B cell (primary cell): ENCODE measurements at regions not wholly inside any gene's neighbourhood (a gene's known extent, or its start where the extent isn't known, plus 50 kb on each side); places are given as distances from the start of the nearest gene placed in this dataset.

ENCODE experiments used
- ATAC-seq: fragments of 200-7000 bp; cut with Tn5 transposase; one replicate; pipeline ENCODE4 v1.10.0; 2021; ENCODE audit warnings: low read depth, mild to moderate bottlenecking, moderate number of reproducible peaks, moderate library complexity
- CTCF ChIA-PET: fragments of 350-600 bp; sonication (Branson Sonifier 250); formaldehyde crosslinking; loops from one replicate; lab custom pipeline; 2021; ENCODE audit warnings: antibody characterized with exemption, inconsistent platforms; lab: Charles Lee
- POLR2A ChIA-PET: fragments of 350-600 bp; sonication (Branson Sonifier 250); formaldehyde crosslinking; loops from one replicate; lab custom pipeline; 2021; ENCODE audit warnings: antibody characterized with exemption; lab: Charles Lee
- DNase-seq: peaks from one replicate; pipeline ENCODE4 v3.0.0; 2013
- H2AFZ ChIP-seq: 2 replicates; pipeline ENCODE4 v1.6.1; 2012; ENCODE audit warnings: mild to moderate bottlenecking, low read depth, low read length; ENCODE audit not compliant: insufficient read depth, poor library complexity, severe bottlenecking
- H3K27ac ChIP-seq, 2 donors: 1 replicate in 1 of 2; 2 replicates in 1 of 2; pipeline ENCODE4 v1.5.1; 2012 to 2013; ENCODE audit warnings: low read length in 2 of 2, mild to moderate bottlenecking in 2 of 2, moderate library complexity in 1 of 2
- H3K27me3 ChIP-seq, 4 experiments: fragments of 200-600 bp in 1 of 4; sonication (generic) in 1 of 4; replicated peaks in 1 of 4; 1 replicate in 2 of 4; 2 replicates in 2 of 4; pipeline versions ENCODE4 v1.6.1 to v1.7.0; 2013 to 2016; ENCODE audit warnings: low read length in 3 of 4, mild to moderate bottlenecking in 2 of 4, mixed read lengths in 1 of 4, moderate library complexity in 1 of 4; ENCODE audit not compliant: insufficient read depth in 4 of 4, control insufficient read depth in 3 of 4; ENCODE audit errors: control extremely low read depth in 1 of 4
- H3K36me3 ChIP-seq, 2 experiments: replicated peaks in 1 of 2; 1 replicate in 1 of 2; 2 replicates in 1 of 2; pipeline versions ENCODE4 v1.6.1 to v1.7.1; 2013; ENCODE audit warnings: low read length in 1 of 2; ENCODE audit not compliant: insufficient read depth in 2 of 2, control insufficient read depth in 1 of 2; ENCODE audit errors: control extremely low read depth in 1 of 2, extremely low read depth in 1 of 2
- H3K4me1 ChIP-seq, 2 donors: fragments of 200-600 bp in 1 of 2; sonication (generic) in 1 of 2; 1 replicate in 1 of 2; 2 replicates in 1 of 2; pipeline versions ENCODE4 v1.5.1 to v1.6.1; 2013 to 2017; ENCODE audit warnings: low read length in 2 of 2; ENCODE audit not compliant: control insufficient read depth in 2 of 2, insufficient read depth in 2 of 2
- H3K4me2 ChIP-seq: replicated peaks from 2 replicates; pipeline ENCODE3; 2012; ENCODE audit warnings: mild to moderate bottlenecking, low read depth, low read length; ENCODE audit not compliant: poor library complexity, severe bottlenecking
- H3K4me3 ChIP-seq, 5 experiments: fragments of 200-600 bp in 1 of 5; sonication (generic) in 1 of 5; 1 replicate in 3 of 5; 2 replicates in 2 of 5; pipeline versions ENCODE4 v1.5.1 to v1.7.0; 2011 to 2016; ENCODE audit warnings: low read length in 4 of 5, mild to moderate bottlenecking in 4 of 5, low read depth in 2 of 5, control low read depth in 1 of 5, moderate library complexity in 1 of 5; ENCODE audit not compliant: insufficient read depth in 1 of 5; ENCODE audit errors: control extremely low read depth in 1 of 5, extremely low read depth in 1 of 5
- H3K79me2 ChIP-seq: fragments of 200-600 bp; sonication (generic); one replicate; pipeline ENCODE4 v1.6.0; 2016; ENCODE audit warnings: low read length; ENCODE audit not compliant: control insufficient read depth, insufficient read depth
- H3K9ac ChIP-seq: fragments of 200-600 bp; sonication (generic); 2 replicates; pipeline ENCODE4 v1.6.1; 2017; ENCODE audit warnings: mild to moderate bottlenecking, low read length, moderate library complexity
- H3K9me3 ChIP-seq, 3 donors: one replicate each; pipeline versions ENCODE4 v1.6.1 to v1.7.1; 2013; ENCODE audit warnings: low read length in 2 of 3; ENCODE audit not compliant: control insufficient read depth in 2 of 3, insufficient read depth in 1 of 3; ENCODE audit errors: control extremely low read depth in 1 of 3
- H4K20me1 ChIP-seq: 2 replicates; pipeline ENCODE4 v1.6.0; 2012; ENCODE audit warnings: mild to moderate bottlenecking, low read length; ENCODE audit not compliant: insufficient read depth, control insufficient read depth, poor library complexity, severe bottlenecking
- H3K27ac Mint-ChIP-seq: one replicate; pipeline ENCODE4 v1.8.0; 2021; ENCODE audit warnings: mixed read lengths
- H3K27me3 Mint-ChIP-seq: one replicate; pipeline ENCODE4 v1.8.0; 2021; ENCODE audit warnings: mixed read lengths
- H3K4me1 Mint-ChIP-seq: one replicate; pipeline ENCODE4 v1.8.0; 2021; ENCODE audit warnings: mixed read lengths
- H3K4me3 Mint-ChIP-seq: one replicate; pipeline ENCODE4 v1.8.0; 2021; ENCODE audit warnings: mixed read lengths
- H3K9me3 Mint-ChIP-seq: one replicate; pipeline ENCODE4 v1.8.0; 2022; ENCODE audit warnings: mixed read lengths; ENCODE audit not compliant: insufficient read depth
- EZH2 ChIP-seq: IDR thresholded peaks from 2 replicates; pipeline ENCODE4 v1.6.1; 2012; ENCODE audit warnings: borderline replicate concordance, low read depth, mild to moderate bottlenecking, moderate library complexity, low read length; ENCODE audit not compliant: insufficient read depth, poor library complexity, severe bottlenecking
- WGBS: methylation state at CpG from one replicate; pipeline ENCODE4 v1.1.5; 2013; ENCODE audit warnings: missing lambda C conversion rate; ENCODE audit not compliant: insufficient coverage; 5-methylcytosine and 5-hydroxymethylcytosine counted together
- intact Hi-C: fragments of 100-400 bp; cut with micrococcal nuclease; formaldehyde crosslinking; loops from one replicate; pipeline ENCODE4 v1.10.0; 2022
- TF ChIP-seq, protein P1 (sequence below): fragments of 200-600 bp; IDR thresholded peaks from one replicate; pipeline ENCODE4 v1.8.0; 2022; ENCODE audit warnings: antibody characterized with exemption, mild to moderate bottlenecking

DNA sequence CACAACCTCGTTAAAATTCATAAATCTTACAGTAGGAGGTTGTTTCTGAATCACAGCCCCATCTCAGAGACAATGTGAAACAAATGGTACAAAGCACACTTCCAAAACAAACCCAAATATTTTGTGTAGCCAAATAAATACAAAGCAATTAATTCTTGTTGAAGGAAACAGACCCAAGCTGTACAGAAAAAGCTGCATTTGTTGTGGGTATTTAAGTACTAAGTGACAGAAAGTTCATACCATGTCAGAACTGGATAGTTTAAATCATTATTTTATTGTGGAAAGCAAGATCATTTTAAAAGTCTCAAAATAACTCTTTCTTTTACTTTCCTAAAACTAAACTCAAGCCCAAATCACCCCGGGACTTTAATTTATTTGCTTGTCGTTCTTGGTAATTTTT is 570.7 kb downstream of the ELAVL2 start:
- H3K4me1 ChIP-seq, result no peaks in the 10 kb centered on the region
- no peaks in the 10 kb centered on the region for H3K79me2 ChIP-seq
- ChIA-PET POLR2A (no interaction called here), CTCF (no interaction called here)
- ATAC-seq (no peak), DNase-seq (no peak)
- no peak overlapping the region for H3K9ac ChIP-seq
- Mint-ChIP-seq H3K9me3 (no peaks in the 10 kb centered on the region), H3K4me1 (no peaks in the 10 kb centered on the region), H3K27ac (no peak overlapping the region), H3K4me3 (no peak overlapping the region), H3K27me3 (no peaks in the 10 kb centered on the region)
- H4K20me1 ChIP-seq, result no peaks in the 10 kb centered on the region
- no peaks in the 10 kb centered on the region for H3K36me3 ChIP-seq
- no peak overlapping the region for H3K27ac ChIP-seq
- no peaks in the 10 kb centered on the region for H3K9me3 ChIP-seq
- no peak overlapping the region for H3K4me3 ChIP-seq
- H3K27me3 ChIP-seq, result no peaks in the 10 kb centered on the region
- intact Hi-C loops, result no loop called here
- no CpG with 5 or more reads among the region's 3 CpGs for WGBS
- no peak overlapping the region for H2AFZ ChIP-seq
- TF ChIP-seq, protein P1, sequence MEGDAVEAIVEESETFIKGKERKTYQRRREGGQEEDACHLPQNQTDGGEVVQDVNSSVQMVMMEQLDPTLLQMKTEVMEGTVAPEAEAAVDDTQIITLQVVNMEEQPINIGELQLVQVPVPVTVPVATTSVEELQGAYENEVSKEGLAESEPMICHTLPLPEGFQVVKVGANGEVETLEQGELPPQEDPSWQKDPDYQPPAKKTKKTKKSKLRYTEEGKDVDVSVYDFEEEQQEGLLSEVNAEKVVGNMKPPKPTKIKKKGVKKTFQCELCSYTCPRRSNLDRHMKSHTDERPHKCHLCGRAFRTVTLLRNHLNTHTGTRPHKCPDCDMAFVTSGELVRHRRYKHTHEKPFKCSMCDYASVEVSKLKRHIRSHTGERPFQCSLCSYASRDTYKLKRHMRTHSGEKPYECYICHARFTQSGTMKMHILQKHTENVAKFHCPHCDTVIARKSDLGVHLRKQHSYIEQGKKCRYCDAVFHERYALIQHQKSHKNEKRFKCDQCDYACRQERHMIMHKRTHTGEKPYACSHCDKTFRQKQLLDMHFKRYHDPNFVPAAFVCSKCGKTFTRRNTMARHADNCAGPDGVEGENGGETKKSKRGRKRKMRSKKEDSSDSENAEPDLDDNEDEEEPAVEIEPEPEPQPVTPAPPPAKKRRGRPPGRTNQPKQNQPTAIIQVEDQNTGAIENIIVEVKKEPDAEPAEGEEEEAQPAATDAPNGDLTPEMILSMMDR, result no peak
- TF ChIP-seq EZH2, result no peak
- no peak overlapping the region for H3K4me2 ChIP-seq

DNA sequence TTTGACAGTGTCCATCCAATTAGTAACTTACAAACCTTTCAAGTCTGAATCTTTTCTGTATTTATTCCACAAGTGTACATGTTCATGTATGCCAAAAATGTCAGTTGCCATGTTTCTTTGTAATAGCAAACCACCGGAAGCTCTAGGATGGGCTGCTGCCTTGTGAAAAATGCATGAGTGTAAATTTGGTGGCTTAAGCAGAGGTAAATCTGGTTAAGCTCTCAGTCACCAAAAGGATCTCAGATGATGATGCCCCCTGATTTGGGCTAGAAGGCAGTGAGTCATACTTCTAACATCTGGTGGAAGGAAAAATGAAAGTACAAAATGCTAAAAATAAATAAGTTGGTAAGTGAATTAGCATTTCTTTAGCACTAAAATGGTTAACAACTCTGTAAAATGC is 567.5 kb downstream of the ELAVL2 start:
- Histone ChIP-seq H3K4me2 (no peak overlapping the region), H3K4me3 (no peak overlapping the region), H2AFZ (no peak overlapping the region), H3K27me3 (no peaks in the 10 kb centered on the region), H3K9ac (no peak overlapping the region), H3K79me2 (no peaks in the 10 kb centered on the region), H4K20me1 (no peaks in the 10 kb centered on the region), H3K4me1 (no peaks in the 10 kb centered on the region), H3K27ac (no peak overlapping the region), H3K36me3 (no peaks in the 10 kb centered on the region), H3K9me3 (no peaks in the 10 kb centered on the region)
- no peak for TF ChIP-seq EZH2
- TF ChIP-seq, protein P1, result no peak
- no peak overlapping the region for H3K27ac Mint-ChIP-seq
- H3K4me1 Mint-ChIP-seq, result no peaks in the 10 kb centered on the region
- no peak for DNase-seq
- H3K4me3 Mint-ChIP-seq, result no peak overlapping the region
- no peaks in the 10 kb centered on the region for H3K27me3 Mint-ChIP-seq
- POLR2A ChIA-PET, result no interaction called here
- CTCF ChIA-PET, result no interaction called here
- no peaks in the 10 kb centered on the region for H3K9me3 Mint-ChIP-seq
- 100% methylated on average over 1 of the region's 1 CpG for WGBS
- ATAC-seq, result no peak
- intact Hi-C loops, result no loop called here
